ENCODE measurements at regions not wholly inside any gene's neighbourhood (a gene's known extent, or its start where the extent isn't known, plus 50 kb on each side); places are given as distances from the start of the nearest gene placed in this dataset.

GRCh38 chr3:61454801-61455200, 106.6 kb upstream of the PTPRG start:
- no peaks in the 10 kb centered on the region for H3K27me3 ChIP-seq (ENCODE audit: insufficient read depth)
- H3K4me1 Mint-ChIP-seq = no peaks in the 10 kb centered on the region
- DNase-seq (ENCODE audit: low spot score) (no peak), ATAC-seq (no peak)
- no peaks in the 10 kb centered on the region for H3K79me2 ChIP-seq (replicated peaks; ENCODE audit: insufficient read depth)
- H2AFZ ChIP-seq = no peak overlapping the region
- H3K27ac Mint-ChIP-seq = no peak overlapping the region
- H3K4me1 ChIP-seq (ENCODE audit: insufficient read depth) = no peaks in the 10 kb centered on the region
- H3F3A ChIP-seq (replicated peaks; ENCODE audit: low read depth) = no peaks in the 10 kb centered on the region
- H3K4me2 ChIP-seq = no peak overlapping the region
- no peak overlapping the region for H3K4me3 Mint-ChIP-seq
- H3K36me3 ChIP-seq (ENCODE audit: insufficient read depth) = no peaks in the 10 kb centered on the region
- H3K36me3 Mint-ChIP-seq (ENCODE audit: low read depth) = no peaks in the 10 kb centered on the region
- no peaks in the 10 kb centered on the region for H3K9me3 Mint-ChIP-seq
- no peak overlapping the region for H3K4me3 ChIP-seq
- no peaks in the 10 kb centered on the region for H4K20me1 ChIP-seq (replicated peaks; ENCODE audit: insufficient read depth)
- H3K9me2 ChIP-seq (ENCODE audit: insufficient read depth) = peaks cover 11% of the 10 kb centered on the region; the same call in 1 of the 2 replicates
- TF ChIP-seq CREB1 (CRISPR knock-in tag; IDR thresholded peaks at IDR 0.05; ENCODE audit: low read depth) (no peak), REST (IDR thresholded peaks at IDR 0.05; ENCODE audit: unreplicated experiment) (no peak), STAT1 (IDR thresholded peaks at IDR 0.05; ENCODE audit: unreplicated experiment) (no peak), CTCF (conservative IDR thresholded peaks at IDR 0.05; ENCODE audit: low read depth in 2 of 2) (no peak), EZH2 (IDR thresholded peaks at IDR 0.05; ENCODE audit: low read depth, unreplicated experiment) (no peak), ETS1 (IDR thresholded peaks at IDR 0.05) (no peak), ZNF331 (CRISPR knock-in tag; IDR thresholded peaks at IDR 0.05; ENCODE audit: low read depth) (no peak), NANOG (IDR thresholded peaks at IDR 0.05; ENCODE audit: borderline replicate concordance) (no peak), ZNF462 (CRISPR knock-in tag; IDR thresholded peaks at IDR 0.05) (no peak), POLR2AphosphoS5 (IDR thresholded peaks at IDR 0.05; ENCODE audit: low read depth) (no peak), JUNB (IDR thresholded peaks at IDR 0.05; ENCODE audit: unreplicated experiment) (no peak), EZH2phosphoT487 (IDR thresholded peaks at IDR 0.05; ENCODE audit: unreplicated experiment) (no peak), ZNF114 (CRISPR knock-in tag; IDR thresholded peaks at IDR 0.05) (no peak)
- H3K27ac ChIP-seq (ENCODE audit: low read depth) = no peak overlapping the region
- H3K27me3 Mint-ChIP-seq (ENCODE audit: insufficient read depth, low read depth, poor library complexity) = peaks cover 2% of the 10 kb centered on the region
